ENCODE measurements at regions not wholly inside any gene's neighbourhood (a gene's known extent, or its start where the extent isn't known, plus 50 kb on each side); places are given as distances from the start of the nearest gene placed in this dataset.

DNA sequence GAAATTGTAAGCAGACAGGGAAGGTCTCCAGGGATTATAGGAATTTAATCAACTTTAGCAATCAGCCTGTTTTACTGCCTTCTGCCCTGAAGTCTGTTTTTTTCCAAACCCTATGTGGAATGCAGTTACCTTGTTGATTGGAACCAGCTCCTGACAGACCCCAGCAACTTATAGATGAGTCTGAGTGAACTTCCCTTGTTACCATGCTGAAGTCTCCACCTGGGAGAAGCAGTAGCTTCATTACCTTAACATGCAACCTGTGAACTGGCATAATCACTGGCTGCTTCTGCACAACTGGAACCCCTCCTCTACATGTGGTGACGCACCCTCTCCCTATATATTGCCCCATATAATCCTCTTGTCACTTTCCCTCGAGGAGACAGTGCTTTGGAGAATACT is 226.3 kb upstream of the SPOPL start:
- ChIA-PET POLR2A (ENCODE audit: low non-redundant PET) (no interaction called here), CTCF (no interaction called here)
- DNase-seq (ENCODE audit: low spot score): no peak
- Histone ChIP-seq H3K4me1 (ENCODE audit: insufficient read depth, low read length, poor library complexity, severe bottlenecking) (peaks cover 7% of the 10 kb centered on the region), H3K9me3 (ENCODE audit: low read depth, low read length, poor library complexity, severe bottlenecking) (no peaks in the 10 kb centered on the region), H3K36me3 (ENCODE audit: insufficient read depth, low read length, poor library complexity, severe bottlenecking) (no peaks in the 10 kb centered on the region), H3K27me3 (replicated peaks; ENCODE audit: insufficient read depth, low read depth, low read length, poor library complexity) (no peaks in the 10 kb centered on the region), H3K27ac (ENCODE audit: low read depth, low read length, poor library complexity, severe bottlenecking) (no peak overlapping the region), H3K4me3 (ENCODE audit: low read depth, low read length, poor library complexity, severe bottlenecking) (no peak overlapping the region)
- BruUV-seq (replicated peaks): no TSS peak
- TF ChIP-seq, protein P1, sequence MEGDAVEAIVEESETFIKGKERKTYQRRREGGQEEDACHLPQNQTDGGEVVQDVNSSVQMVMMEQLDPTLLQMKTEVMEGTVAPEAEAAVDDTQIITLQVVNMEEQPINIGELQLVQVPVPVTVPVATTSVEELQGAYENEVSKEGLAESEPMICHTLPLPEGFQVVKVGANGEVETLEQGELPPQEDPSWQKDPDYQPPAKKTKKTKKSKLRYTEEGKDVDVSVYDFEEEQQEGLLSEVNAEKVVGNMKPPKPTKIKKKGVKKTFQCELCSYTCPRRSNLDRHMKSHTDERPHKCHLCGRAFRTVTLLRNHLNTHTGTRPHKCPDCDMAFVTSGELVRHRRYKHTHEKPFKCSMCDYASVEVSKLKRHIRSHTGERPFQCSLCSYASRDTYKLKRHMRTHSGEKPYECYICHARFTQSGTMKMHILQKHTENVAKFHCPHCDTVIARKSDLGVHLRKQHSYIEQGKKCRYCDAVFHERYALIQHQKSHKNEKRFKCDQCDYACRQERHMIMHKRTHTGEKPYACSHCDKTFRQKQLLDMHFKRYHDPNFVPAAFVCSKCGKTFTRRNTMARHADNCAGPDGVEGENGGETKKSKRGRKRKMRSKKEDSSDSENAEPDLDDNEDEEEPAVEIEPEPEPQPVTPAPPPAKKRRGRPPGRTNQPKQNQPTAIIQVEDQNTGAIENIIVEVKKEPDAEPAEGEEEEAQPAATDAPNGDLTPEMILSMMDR (conservative IDR thresholded peaks at IDR 0.05; ENCODE audit: low read depth, low read length): no peak
- no peak for TF ChIP-seq EZH2 (IDR thresholded peaks at IDR 0.05; ENCODE audit: borderline replicate concordance, low read depth, low read length, poor library complexity, severe bottlenecking)
- intact Hi-C loops (cut with micrococcal nuclease; ENCODE audit: unreplicated experiment): no loop called here

DNA sequence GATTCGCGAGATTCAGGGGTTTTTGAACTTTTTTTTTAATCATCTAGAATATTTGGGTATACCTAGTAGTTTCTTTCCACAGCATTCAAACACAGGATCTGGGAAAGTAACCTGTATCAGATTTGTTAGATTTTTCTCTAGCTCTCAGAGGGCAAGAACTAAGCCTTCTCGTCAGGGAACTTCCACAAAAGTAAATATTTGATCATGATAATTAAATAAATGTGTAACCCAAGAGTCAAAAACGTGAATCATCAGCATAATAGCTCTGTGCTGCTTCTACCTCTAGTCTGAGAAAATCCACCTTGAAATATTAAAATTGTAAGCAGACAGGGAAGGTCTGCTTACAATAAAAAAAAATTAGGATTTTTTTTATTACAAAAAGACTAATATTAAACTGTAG is 225.7 kb upstream of the SPOPL start:
- DNase-seq (ENCODE audit: low spot score): no peak
- TF ChIP-seq, protein P1 (conservative IDR thresholded peaks at IDR 0.05; ENCODE audit: low read depth, low read length): no peak
- no peak for TF ChIP-seq EZH2 (IDR thresholded peaks at IDR 0.05; ENCODE audit: borderline replicate concordance, low read depth, low read length, poor library complexity, severe bottlenecking)
- Histone ChIP-seq H3K4me1 (ENCODE audit: insufficient read depth, low read length, poor library complexity, severe bottlenecking) (peaks cover 7% of the 10 kb centered on the region), H3K4me3 (ENCODE audit: low read depth, low read length, poor library complexity, severe bottlenecking) (no peak overlapping the region), H3K9me3 (ENCODE audit: low read depth, low read length, poor library complexity, severe bottlenecking) (no peaks in the 10 kb centered on the region), H3K27me3 (replicated peaks; ENCODE audit: insufficient read depth, low read depth, low read length, poor library complexity) (no peaks in the 10 kb centered on the region), H3K36me3 (ENCODE audit: insufficient read depth, low read length, poor library complexity, severe bottlenecking) (no peaks in the 10 kb centered on the region), H3K27ac (ENCODE audit: low read depth, low read length, poor library complexity, severe bottlenecking) (no peak overlapping the region)
- intact Hi-C loops (cut with micrococcal nuclease; ENCODE audit: unreplicated experiment): no loop called here
- no TSS peak for BruUV-seq (replicated peaks)
- ChIA-PET POLR2A (ENCODE audit: low non-redundant PET) (no interaction called here), CTCF (no interaction called here)

DNA sequence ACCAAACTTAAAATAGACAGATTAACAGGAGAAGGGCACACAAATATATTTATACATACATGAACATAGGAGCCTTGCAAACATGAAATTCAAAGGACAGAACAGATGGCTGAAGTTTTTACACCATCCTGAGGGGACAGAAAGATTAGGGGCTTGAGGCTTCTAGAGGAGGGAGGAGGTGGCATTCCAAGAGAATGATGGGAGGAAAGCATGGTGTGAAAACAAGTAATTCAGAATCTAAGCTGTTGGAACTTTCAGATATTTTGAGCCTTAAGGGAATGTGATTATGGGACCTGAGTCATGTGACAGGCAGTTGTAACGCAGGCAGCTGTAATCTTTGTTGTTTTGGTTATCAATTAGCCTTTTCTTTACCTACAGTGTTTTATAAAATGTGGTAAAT is 225.2 kb upstream of the SPOPL start:
- no TSS peak for BruUV-seq (replicated peaks)
- CTCF ChIA-PET: no interaction called here
- Histone ChIP-seq H3K4me1 (ENCODE audit: insufficient read depth, low read length, poor library complexity, severe bottlenecking) (peaks cover 7% of the 10 kb centered on the region), H3K4me3 (ENCODE audit: low read depth, low read length, poor library complexity, severe bottlenecking) (no peak overlapping the region), H3K9me3 (ENCODE audit: low read depth, low read length, poor library complexity, severe bottlenecking) (no peaks in the 10 kb centered on the region), H3K27ac (ENCODE audit: low read depth, low read length, poor library complexity, severe bottlenecking) (no peak overlapping the region), H3K27me3 (replicated peaks; ENCODE audit: insufficient read depth, low read depth, low read length, poor library complexity) (no peaks in the 10 kb centered on the region), H3K36me3 (ENCODE audit: insufficient read depth, low read length, poor library complexity, severe bottlenecking) (no peaks in the 10 kb centered on the region)
- POLR2A ChIA-PET (ENCODE audit: low non-redundant PET): no interaction called here
- DNase-seq (ENCODE audit: low spot score): no peak
- TF ChIP-seq EZH2 (IDR thresholded peaks at IDR 0.05; ENCODE audit: borderline replicate concordance, low read depth, low read length, poor library complexity, severe bottlenecking): no peak
- TF ChIP-seq, protein P1 (conservative IDR thresholded peaks at IDR 0.05; ENCODE audit: low read depth, low read length): no peak
- intact Hi-C loops (cut with micrococcal nuclease; ENCODE audit: unreplicated experiment): no loop called here
